ENCODE measurements at regions not wholly inside any gene's neighbourhood (a gene's known extent, or its start where the extent isn't known, plus 50 kb on each side); places are given as distances from the start of the nearest gene placed in this dataset.
A peak's percentile ranks its signal among the peaks of the same experiment; 100 is the strongest.

DNA sequence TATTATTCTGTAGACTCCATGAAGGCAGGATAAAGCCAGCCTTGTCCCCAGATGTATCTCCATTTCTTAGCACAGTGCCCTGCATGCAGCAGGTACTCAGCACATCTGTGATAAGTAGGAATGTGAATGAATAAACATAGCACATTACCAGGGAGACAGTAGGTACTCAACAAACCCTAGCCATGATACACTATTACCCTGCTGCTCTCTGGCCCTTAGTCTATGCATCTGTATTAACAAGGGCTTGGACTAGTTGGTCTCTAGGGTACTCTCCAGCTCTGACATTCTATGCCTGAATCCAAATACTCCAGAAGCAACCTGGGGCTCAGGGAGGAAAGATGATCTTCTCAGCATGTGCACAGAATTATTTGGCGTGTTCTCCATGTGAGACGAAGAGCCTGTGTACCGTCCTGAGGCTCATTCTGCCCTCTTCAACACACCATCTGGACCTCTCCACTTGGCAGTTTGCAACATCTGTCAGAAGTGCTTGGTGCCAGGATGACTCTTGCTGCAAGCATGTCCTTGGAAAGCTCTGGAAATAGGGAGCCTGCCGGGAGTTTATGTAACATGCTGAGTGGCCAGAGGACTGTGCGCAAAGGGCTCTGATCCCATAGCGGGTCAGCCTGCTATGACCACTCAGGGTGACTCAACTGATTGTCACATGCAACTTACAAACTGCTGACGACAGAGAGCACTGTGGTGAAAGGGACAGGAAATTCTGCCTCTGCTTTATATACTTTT is 228.2 kb upstream of the USP24 start:
- TF ChIP-seq, protein P1, sequence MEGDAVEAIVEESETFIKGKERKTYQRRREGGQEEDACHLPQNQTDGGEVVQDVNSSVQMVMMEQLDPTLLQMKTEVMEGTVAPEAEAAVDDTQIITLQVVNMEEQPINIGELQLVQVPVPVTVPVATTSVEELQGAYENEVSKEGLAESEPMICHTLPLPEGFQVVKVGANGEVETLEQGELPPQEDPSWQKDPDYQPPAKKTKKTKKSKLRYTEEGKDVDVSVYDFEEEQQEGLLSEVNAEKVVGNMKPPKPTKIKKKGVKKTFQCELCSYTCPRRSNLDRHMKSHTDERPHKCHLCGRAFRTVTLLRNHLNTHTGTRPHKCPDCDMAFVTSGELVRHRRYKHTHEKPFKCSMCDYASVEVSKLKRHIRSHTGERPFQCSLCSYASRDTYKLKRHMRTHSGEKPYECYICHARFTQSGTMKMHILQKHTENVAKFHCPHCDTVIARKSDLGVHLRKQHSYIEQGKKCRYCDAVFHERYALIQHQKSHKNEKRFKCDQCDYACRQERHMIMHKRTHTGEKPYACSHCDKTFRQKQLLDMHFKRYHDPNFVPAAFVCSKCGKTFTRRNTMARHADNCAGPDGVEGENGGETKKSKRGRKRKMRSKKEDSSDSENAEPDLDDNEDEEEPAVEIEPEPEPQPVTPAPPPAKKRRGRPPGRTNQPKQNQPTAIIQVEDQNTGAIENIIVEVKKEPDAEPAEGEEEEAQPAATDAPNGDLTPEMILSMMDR (IDR thresholded peaks at IDR 0.05), result no peak
- TF ChIP-seq POLR2A (IDR thresholded peaks at IDR 0.05) (no peak), EP300 (IDR thresholded peaks at IDR 0.05) (peak; percentile 94)

All from ovary (tissue), 3 donors.